ENCODE measurements at regions not wholly inside any gene's neighbourhood (a gene's known extent, or its start where the extent isn't known, plus 50 kb on each side); places are given as distances from the start of the nearest gene placed in this dataset.
"Not testable (repeated sequence)": the region's sequence is repeated elsewhere in the genome, so short reads cannot be mapped to it uniquely, and the experiment has no call there.

DNA sequence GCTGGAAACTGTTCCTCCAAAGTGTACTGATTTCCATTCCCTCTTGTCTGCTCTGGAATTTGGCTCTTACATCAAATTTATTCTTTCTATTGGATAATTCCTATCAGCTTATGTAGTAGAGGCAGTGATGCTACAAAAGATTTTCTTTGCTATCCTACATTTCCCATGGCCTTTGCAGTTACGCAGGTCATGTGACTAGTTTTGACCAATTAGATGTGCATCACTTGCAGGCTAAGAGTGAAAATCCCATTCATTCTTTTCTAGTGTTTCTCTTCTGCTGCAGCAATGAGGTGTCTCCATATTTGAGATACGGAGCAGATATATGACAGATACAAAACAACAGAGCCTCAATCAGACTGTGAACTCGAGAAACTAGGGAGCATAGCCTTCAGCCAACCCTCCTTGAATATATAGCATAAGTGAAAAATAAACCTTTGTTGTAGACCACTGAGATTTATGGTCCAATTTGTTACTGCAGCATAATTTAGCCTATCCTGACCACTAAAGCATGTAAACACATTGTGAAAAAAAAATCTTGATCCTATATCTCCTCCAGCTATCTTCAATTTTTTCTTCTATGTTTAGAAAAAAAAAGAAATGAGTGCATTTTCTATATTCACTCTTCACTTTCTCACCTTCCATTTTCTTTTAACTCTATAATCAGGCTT is 102.0 kb downstream of the HNMT start:
- no peak for DNase-seq (ENCODE audit: low read depth, low spot score)

DNA sequence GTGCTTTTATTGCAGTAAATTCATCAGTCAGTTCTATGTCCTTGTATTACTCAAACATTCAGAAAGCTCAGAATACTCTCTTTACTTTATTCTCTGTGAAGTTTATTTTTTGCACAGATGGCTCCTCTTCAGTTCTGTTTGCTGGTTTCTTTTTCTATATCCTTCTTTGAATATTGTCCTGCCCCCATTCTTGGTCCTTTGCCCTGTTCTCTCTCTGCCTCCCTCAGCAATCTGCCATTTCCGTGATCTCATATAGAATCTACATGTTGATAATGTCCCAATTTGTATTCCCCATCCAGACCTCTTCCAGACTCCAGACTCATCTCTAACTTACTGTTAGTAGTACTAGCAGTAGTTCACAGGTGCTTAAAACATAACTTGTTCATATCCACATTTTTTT is 102.6 kb downstream of the HNMT start:
- DNase-seq (ENCODE audit: low read depth, low spot score), result no peak

DNA sequence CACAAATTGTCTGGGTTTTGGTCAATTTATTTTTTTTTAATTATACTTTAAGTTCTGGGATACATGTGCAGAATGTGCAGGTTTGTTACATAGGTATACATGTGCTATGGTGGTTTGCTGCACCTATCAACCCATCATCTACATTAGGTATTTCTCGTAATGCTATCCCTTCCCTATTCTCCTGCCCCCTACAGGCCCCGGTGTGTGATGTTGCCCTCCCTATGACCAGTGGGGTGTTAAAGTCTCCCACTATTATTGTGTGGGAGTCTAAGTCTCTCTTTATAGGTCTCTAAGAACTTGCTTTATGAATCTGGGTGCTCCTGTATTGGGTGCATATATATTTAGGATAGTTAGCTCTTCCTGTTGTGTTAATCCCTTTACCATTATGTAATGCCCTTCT is 104.4 kb downstream of the HNMT start:
- not testable (repeated sequence) for DNase-seq (ENCODE audit: low read depth, low spot score)

DNA sequence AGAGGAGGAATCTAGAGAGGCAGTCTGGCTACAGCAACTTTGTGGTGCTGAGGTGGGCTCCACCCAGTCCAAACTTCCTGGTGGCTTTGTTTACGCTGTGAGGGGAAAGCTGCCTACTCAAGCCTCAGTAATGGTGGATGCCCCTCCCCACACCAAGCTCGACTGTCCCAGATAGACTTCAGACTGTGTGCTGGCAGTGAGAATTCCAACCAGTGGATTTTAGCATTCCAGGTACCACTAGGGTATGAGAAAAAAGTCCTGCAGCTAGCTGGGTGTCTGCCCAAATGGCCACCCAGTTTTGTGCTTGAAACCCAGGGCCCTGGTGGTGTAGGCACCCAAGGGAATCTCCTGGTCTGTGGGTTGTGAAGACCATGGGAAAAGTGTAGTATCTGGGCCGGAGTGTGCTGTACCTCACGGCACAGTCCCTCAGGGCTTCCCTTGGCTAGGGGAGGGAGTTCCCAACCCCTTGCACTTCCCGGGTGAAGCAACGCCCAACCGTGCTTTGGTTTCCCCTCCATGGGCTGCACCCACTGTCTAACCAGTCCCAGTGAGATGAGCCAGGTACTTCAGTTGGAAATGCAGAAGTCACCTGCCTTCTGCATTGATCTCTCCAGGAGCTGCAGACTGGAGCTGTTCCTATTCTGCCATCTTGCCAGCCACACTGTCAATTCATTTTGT is 106.9 kb downstream of the HNMT start:
- not testable (repeated sequence) for DNase-seq (ENCODE audit: low read depth, low spot score)

- DNase-seq (ENCODE audit: low read depth, low spot score), result no peak
Measured at GRCh38 chr2:138071720-138072719, 107.7 kb downstream of the HNMT start.

GRCh38 chr2:138078153-138078552 is 113.9 kb downstream of the HNMT start:
- DNase-seq (ENCODE audit: low read depth, low spot score), result no peak

DNA sequence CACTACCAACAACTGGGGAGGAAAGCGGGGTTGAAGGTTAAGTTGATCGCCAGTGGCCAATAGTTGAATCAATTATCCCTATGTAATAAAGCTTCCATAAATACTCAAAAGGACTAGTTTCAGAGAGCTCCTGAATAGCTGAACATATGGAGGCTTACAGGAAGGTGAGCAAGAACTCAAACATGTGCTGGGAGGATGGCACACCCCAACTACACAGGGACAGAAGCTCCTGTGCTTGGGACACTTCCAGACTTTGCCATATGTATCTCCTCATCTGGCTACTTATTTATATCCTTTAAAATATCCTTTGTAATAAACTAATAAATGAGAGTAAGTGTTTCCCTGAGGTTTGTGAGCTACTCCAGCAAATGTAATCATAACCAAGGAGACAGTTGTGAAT is 115.7 kb downstream of the HNMT start:
- no peak for DNase-seq (ENCODE audit: low read depth, low spot score)

GRCh38 chr2:138081225-138082073 is 117.2 kb downstream of the HNMT start:
- no peak for DNase-seq (ENCODE audit: low read depth, low spot score)

DNA sequence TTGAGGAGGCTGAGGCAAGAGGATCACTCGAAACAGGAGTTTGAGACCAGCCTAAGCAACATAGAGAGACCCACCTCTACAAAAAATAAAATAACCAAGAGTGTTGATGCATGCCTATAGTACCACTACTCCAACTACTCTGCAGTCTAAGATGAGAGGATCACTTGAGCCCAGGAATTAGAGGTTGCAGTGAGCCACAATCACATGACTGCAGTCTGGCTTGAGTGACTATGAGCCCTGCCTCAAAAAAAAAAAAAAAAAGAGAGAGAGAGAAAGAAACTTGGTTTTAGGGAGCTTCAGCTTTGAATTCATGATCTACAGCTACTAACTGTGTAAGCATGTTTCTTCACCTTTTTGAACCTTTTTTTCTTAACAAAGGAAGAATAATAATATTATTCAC is 119.9 kb downstream of the HNMT start:
- DNase-seq (ENCODE audit: low read depth, low spot score), result no peak

- DNase-seq (ENCODE audit: low read depth, low spot score), result not testable (repeated sequence)
Measured at GRCh38 chr2:138085441-138085840, 121.2 kb downstream of the HNMT start.

- no peak for DNase-seq (ENCODE audit: low read depth, low spot score)
Measured at GRCh38 chr2:138086576-138086975, 122.3 kb downstream of the HNMT start.

- DNase-seq (ENCODE audit: low read depth, low spot score), result no peak
Measured at GRCh38 chr2:138087751-138088593, 123.7 kb downstream of the HNMT start.

DNA sequence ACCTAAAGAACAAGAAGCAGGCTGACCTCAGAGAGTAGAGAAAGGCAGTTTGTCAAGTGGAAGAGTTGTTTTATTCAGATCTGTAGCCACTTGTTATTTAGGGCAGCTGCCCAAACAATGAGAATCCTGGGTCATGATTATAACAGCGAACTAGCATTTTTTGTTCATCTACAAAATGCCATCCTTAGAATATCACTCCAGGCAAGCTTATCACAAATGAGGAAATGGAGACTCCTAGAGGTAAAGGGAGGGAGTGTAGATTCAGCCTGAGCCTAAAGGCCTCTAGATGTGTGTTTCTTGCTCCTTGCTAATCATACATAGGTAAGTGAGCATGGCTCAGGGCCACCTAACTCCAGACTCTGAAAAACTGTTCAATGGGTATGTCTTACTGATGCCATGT is 126.1 kb downstream of the HNMT start:
- peak; percentile 26 for DNase-seq (ENCODE audit: low read depth, low spot score)

DNA sequence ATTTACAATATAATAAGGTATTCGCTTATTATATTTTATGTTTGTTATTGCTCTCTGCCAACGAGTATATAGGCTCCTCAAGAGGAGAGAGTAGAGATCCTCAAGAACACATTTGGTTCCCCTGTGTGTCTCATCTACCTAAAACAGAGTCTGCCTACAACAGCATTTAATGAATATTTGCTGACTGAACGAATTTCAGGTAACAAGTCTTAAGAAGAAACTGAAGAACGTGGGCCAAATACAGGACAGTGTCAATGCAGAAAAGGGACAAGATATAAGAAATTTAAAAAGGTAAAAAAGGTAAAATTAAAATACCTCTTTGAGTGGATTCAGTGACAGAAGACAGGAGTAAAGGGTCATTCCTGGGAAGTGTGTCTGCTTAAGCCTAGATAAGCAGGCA is 129.2 kb downstream of the HNMT start:
- DNase-seq (ENCODE audit: low read depth, low spot score), result no peak

GRCh38 chr2:138094031-138094430 is 129.8 kb downstream of the HNMT start:
- DNase-seq (ENCODE audit: low read depth, low spot score), result no peak

DNA sequence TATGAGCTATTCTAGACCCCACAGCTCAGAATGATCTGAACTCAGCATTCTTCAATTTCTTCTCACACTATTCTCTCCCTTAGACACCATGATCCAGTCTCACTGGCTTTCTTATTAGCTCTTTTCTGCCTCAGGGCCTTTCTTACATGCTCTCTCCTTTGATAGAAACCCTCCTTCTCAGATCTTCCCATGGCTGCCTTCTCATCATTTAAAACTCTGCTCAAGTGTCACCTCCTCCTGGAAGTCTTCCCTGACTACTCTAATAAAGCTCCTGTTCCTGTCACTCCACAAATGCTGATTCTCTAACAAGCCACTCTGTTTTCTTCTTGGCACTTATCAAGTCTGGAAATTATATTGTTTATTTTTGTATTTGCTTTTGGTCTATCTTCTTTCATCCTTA is 131.1 kb downstream of the HNMT start:
- DNase-seq (ENCODE audit: low read depth, low spot score), result no peak

GRCh38 chr2:138099288-138099687 is 135.0 kb downstream of the HNMT start:
- DNase-seq (ENCODE audit: low read depth, low spot score), result not testable (repeated sequence)

- no peak for DNase-seq (ENCODE audit: low read depth, low spot score)
Measured at GRCh38 chr2:138101718-138102117, 137.4 kb downstream of the HNMT start.

DNA sequence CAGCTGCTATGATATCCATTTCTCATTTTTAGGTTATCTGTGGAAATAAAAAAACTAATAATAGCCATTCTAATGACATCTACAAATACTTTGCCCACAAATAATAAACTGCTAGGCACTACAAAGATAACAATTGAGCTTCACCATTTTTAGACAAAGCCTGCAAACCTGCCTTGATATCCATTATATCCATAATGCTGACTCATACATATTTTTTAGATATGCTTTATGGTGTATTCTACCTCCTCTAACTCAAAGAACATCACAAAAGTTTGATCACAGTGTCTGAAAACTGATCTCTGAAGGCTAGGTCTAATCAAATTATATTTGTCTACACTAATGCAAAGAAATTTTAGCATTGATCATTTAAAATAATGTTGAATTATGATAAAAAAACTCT is 138.4 kb downstream of the HNMT start:
- no peak for DNase-seq (ENCODE audit: low read depth, low spot score)

GRCh38 chr2:138103156-138103555 is 138.9 kb downstream of the HNMT start:
- no peak for DNase-seq (ENCODE audit: low read depth, low spot score)
